ENCODE measurements at regions not wholly inside any gene's neighbourhood (a gene's known extent, or its start where the extent isn't known, plus 50 kb on each side); places are given as distances from the start of the nearest gene placed in this dataset.

DNA sequence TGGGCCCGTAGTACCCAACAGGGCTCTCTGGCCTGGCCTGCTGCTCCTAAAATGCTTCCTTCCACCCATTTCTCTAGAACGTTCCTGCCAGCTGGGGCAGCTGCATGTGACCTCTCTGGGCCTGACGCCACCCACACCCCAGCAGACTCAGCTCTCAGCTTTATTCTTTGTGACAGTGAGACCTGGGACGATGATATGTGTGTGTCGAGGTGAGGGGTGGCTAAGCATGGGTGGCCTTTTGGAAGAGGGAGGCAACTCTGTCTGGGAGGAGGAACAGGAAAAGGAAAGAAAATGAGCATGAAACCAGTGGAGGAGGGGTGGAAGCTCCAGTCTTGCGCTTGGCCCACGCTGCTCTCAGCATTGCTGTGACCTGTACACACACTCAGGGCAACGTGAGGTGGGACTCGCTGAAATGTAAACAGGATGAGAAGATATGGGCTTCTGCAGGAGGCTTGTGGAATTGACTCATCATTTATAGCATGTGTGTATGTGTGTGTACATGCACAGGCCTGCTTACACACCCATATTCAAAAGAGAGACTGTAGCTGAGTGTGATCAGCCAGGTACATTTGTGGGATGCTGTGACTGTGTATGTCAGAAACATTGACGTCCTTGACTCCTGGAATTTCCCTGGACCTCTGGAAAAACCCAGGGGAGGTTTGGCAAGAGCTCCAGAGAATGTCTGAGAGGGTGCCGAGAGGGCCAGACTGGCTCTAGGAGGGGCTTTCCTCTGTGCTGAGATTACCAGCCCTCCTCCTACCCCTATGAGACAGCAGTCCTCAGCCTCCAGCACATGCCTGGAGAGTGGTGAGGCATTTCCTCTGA, 137.9 kb downstream of the PJA1 start:
- H3K4me1 Mint-ChIP-seq = peaks cover 15% of the 10 kb centered on the region
- no peak overlapping the region for H3K4me3 Mint-ChIP-seq
- peak; percentile 44 for ATAC-seq
- H3K9me3 Mint-ChIP-seq = no peaks in the 10 kb centered on the region
- DNase-seq = no peak
- peak overlapping the region in 1 of 2 donors; percentile 25 for H3K27ac Mint-ChIP-seq
- no peaks in the 10 kb centered on the region for H3K27me3 Mint-ChIP-seq

DNA sequence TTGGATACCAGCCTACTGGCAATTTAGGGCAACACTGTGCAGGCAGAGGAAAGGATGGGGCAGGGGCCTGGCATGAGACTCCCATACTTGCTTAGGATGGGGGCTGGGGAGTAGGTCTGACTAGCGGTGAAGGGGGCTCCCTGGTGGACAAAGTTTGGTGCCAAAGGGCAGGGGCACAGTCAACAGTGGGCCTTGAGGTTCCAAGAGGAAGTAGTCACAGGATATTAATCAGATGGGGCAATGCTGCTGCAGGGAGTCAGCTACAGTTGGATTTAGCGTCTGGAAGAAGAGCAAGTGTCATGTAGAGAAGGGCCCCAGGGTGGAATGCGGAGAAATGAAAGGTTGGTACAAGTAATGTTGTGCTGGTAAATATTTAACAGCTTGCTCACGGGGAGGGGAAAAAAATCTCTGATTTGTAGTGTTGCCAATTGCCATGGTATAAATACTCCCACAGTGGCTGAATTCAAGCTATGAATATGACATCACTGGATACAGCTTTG, 139.4 kb downstream of the PJA1 start:
- DNase-seq = no peak
- ATAC-seq = no peak
- peaks cover 15% of the 10 kb centered on the region for H3K4me1 Mint-ChIP-seq
- H3K27ac Mint-ChIP-seq = peak overlapping the region in 1 of 2 donors; percentile 89
- H3K4me3 Mint-ChIP-seq = no peak overlapping the region
- H3K9me3 Mint-ChIP-seq = no peaks in the 10 kb centered on the region
- no peaks in the 10 kb centered on the region for H3K27me3 Mint-ChIP-seq

DNA sequence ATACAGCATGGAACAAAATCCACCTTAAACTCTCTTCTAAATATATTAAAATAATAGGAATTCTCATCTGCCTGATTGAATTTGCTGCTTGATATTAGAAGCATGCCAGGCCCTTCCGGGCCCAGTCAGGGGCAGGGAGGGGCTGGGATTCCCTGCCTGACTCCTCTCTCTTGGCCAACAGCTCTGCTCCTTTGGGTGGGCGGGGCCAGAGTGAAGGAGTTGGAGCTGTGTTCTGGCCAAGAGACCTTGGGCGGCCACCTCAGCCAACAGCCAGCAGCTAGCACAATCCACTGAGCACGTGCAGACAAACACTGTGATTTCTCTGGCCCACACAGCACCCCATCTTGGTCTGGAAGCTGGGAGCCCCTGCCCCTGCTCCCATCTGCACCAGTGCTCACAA, 140.3 kb downstream of the PJA1 start:
- H3K4me3 Mint-ChIP-seq = no peak overlapping the region
- no peak for DNase-seq
- H3K27ac Mint-ChIP-seq = peak overlapping the region in 1 of 2 donors; percentile 79
- no peaks in the 10 kb centered on the region for H3K9me3 Mint-ChIP-seq
- H3K27me3 Mint-ChIP-seq = no peaks in the 10 kb centered on the region
- no peak for ATAC-seq
- peaks cover 15% of the 10 kb centered on the region for H3K4me1 Mint-ChIP-seq

DNA sequence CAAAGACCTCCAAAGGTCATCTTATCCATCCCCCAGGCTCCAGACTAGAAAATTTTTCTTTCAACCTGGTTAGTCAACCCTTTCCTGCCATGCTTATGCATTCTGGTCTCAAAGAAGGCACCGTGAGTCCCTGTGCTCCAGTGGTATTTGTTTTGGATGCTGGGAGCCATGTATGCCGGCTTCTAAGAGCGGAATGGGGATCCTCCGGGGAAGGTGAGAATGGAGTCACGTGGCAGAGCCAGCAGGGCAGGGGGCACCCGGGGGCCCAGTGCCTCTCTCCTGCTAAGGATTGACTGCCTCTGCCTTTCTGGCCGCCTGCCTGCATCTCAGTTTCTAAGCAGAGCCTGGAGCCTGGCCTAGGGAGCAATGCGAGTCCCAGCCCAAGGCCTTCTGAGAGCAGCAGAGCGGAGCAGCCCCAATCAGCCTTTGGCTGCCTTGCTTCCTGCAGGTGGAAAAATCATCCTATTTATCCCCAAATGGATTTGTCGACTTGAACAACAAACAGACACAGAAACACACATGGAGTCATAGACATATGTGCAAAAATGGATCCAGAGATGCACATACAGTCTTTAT, 141.0 kb downstream of the PJA1 start:
- H3K4me3 Mint-ChIP-seq = no peak overlapping the region
- H3K27me3 Mint-ChIP-seq = no peaks in the 10 kb centered on the region
- H3K4me1 Mint-ChIP-seq = peaks cover 15% of the 10 kb centered on the region
- DNase-seq (no peak), ATAC-seq (no peak)
- H3K27ac Mint-ChIP-seq = no peak overlapping the region
- H3K9me3 Mint-ChIP-seq = no peaks in the 10 kb centered on the region

DNA sequence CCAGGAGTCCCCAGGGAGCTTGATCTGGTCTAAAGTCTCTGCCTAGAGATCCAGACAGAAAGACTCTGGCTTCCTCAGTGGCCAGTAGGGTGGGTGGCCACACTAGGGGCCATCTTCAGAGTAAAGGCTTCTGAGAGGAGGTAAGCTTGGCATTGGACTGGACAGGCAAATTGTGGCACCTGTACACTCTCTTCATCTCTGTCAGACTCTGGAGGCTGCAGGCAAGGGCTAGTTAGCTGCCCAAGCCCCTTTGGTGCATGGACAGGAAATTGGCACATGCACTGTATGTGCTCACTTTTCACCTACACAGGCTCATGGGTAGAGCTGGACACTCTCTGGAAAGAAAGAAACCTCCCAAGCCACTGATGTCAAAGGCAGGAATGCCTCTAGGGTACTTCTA, 142.8 kb downstream of the PJA1 start:
- Mint-ChIP-seq H3K9me3 (no peaks in the 10 kb centered on the region), H3K27ac (no peak overlapping the region), H3K4me1 (peaks cover 5% of the 10 kb centered on the region), H3K4me3 (no peak overlapping the region), H3K27me3 (no peaks in the 10 kb centered on the region)
- DNase-seq = no peak
- ATAC-seq = no peak

DNA sequence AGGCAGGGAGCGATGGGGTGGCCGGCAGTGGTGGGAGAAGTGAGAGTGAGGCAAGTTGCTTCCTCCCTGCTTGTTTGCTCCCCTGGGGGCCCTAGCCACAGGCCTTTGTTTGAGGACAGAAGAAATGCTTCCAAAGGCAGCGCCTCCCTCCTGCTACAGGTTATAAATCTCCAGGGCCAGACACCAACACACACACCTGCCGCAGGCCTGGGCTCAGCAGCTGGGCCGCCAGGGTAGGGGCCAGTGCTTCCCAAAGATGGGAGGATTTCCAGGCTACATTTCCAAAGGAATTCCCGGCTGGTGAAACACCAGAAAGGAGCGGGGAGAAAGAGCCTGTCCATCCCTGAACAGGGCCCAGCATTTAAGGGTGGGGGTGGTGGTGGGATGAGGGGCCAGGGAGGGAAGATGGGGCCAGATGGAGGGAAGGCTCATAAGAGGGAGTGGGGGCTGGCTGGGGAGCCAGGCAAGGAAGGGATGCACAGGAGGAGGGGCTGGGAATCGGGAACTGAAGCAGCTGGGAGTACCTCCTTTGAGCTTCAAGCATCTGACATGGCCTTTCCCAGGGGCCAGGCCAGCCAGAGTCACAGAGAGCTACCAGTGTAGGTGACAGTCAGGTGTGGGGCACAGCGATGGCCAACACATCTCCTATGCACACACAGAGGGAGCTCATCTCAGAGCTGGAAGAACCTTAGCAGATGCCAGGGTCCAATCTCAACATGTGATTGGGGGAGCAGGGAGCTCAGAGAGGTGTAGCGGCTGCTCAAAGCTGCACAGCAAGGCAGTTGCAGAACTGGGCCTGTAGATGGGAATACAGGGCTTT, 143.9 kb downstream of the PJA1 start:
- Mint-ChIP-seq H3K4me3 (no peak overlapping the region), H3K27ac (no peak overlapping the region), H3K9me3 (no peaks in the 10 kb centered on the region), H3K27me3 (no peaks in the 10 kb centered on the region), H3K4me1 (no peaks in the 10 kb centered on the region)
- no peak for DNase-seq
- ATAC-seq = no peak

DNA sequence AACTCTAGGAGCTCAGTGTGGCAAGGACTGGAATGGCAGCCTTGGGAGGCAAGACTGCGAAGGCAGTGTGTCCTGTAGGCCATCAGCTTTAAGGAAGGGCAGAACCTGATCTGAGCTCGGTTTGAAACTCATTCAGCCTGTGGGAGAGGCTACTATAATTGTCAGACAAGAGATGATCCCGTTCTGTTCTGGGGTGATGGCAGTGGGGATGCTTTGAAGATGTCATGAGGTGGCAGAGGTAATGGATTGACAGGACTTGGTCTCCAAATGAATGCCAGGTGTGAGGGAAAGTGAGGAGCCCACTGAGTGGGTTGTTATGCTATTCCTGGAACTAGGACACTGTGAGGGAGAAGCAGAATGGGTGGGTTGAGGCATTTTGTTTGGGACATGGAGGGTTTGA, 144.9 kb downstream of the PJA1 start:
- H3K4me1 Mint-ChIP-seq = no peaks in the 10 kb centered on the region
- H3K27me3 Mint-ChIP-seq = no peaks in the 10 kb centered on the region
- ATAC-seq (no peak), DNase-seq (no peak)
- H3K9me3 Mint-ChIP-seq = no peaks in the 10 kb centered on the region
- no peak overlapping the region for H3K27ac Mint-ChIP-seq
- H3K4me3 Mint-ChIP-seq = no peak overlapping the region

DNA sequence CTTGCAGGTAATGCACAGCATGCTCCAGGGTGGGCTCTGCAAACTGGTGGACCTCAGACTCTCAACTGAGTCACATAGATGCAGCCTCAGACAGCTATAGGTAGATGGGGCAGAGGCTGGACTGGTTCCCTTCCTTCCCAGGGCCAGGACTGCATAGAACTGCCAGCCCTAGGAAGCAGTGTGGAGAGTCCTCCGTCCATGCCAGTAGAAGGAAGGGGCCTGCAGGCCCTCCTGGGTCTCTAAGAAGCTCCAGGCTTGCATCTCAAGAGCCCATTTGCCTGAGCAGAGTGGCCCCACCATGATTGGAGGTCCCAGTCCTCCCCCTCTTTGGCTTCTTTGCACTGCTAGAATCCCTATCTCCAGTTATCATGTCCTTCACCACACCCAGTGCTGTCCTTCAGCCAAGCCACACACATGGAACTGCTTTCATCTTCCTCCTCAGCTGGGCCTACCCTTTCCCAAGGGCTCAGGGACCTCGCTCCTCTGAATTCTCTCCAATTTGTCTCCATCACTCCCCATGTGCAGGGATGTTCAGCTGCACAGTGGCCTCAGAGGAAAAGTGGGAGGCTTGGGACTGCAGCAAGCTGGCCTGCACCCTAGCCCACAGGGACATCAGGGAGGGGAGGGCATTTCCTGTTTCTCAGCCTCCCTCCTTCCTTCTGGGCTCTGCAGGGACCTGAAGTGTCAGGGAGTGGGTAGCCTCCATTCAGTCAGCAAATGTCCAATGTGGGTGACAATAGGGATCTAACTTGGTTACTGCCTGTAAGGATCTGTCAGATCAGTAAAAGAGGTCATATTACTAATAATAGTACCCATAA, 146.0 kb downstream of the PJA1 start:
- ATAC-seq (no peak), DNase-seq (no peak)
- H3K27me3 Mint-ChIP-seq = no peaks in the 10 kb centered on the region
- H3K27ac Mint-ChIP-seq = peak overlapping the region in 1 of 2 donors; percentile 77
- H3K9me3 Mint-ChIP-seq = no peaks in the 10 kb centered on the region
- no peaks in the 10 kb centered on the region for H3K4me1 Mint-ChIP-seq
- H3K4me3 Mint-ChIP-seq = no peak overlapping the region

DNA sequence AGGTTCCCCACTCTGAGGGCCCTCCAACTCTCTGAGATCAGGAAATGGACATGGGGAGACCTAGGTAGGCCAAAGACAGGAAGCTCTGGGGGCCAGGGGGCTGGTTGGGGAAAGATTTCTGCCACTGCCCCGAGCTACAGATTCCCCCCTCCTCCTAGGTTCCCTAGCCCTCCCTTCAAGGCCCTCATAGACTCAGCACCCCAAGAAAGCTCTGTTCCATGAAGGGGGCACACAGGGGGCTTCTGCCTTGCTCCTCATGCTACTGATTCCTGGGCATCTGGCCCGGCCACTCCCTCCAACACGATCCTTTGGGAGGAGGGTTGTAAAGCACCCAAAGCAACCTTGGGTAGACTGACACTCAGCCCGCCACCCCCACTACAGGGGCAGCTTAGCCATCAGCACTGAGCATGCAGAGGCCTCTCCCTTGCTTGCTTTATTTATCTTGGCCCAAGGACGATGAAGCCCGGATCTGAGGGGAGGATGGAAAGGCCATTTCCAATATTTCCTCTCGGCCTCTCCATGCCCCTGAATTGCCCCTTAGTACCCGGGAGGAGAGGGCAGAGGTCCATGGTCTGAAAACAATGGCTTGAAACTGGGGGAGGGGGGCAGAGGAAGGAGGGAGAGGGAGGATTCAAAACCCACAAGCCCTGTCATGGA, 146.7 kb downstream of the PJA1 start:
- Mint-ChIP-seq H3K27me3 (no peaks in the 10 kb centered on the region), H3K9me3 (no peaks in the 10 kb centered on the region), H3K27ac (no peak overlapping the region), H3K4me3 (no peak overlapping the region), H3K4me1 (no peaks in the 10 kb centered on the region)
- no peak for ATAC-seq
- DNase-seq = no peak

DNA sequence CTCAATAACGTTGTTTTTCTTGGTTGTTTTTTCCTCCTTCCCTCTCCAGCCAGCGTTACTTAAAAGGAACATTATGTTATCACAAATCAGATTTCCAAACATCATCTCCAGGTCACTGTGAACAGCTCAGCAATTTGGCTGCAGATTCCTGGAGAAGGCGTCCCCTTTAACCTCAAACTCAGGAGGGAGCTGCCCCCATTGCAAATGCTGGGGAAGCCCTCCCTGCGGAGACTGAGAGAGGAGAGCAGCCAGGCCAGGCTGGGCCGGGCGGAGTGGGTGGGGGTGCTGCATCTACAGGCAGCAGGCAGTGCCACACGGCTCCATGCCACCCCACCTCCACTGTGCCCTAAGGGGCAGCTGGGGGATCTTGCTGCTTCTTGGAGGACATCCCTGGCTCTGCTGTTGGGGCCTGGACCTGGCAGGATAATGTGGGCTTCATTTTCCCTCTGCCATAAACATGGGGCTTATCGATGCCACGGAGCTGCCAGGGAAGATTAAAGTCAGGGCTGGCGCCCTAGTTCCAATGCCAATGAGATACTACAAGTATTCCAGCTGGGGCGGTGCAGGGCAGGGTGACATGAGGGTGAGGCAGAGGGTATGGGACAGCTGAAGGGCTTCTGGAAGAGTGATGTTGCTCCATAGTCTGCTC, 148.8 kb downstream of the PJA1 start:
- Mint-ChIP-seq H3K27me3 (no peaks in the 10 kb centered on the region), H3K27ac (peak overlapping the region in 1 of 2 donors; percentile 40), H3K4me1 (no peaks in the 10 kb centered on the region), H3K4me3 (no peak overlapping the region), H3K9me3 (peaks cover 0 to 5% of the 10 kb centered on the region in 2 donors)
- ATAC-seq = no peak
- no peak for DNase-seq

DNA sequence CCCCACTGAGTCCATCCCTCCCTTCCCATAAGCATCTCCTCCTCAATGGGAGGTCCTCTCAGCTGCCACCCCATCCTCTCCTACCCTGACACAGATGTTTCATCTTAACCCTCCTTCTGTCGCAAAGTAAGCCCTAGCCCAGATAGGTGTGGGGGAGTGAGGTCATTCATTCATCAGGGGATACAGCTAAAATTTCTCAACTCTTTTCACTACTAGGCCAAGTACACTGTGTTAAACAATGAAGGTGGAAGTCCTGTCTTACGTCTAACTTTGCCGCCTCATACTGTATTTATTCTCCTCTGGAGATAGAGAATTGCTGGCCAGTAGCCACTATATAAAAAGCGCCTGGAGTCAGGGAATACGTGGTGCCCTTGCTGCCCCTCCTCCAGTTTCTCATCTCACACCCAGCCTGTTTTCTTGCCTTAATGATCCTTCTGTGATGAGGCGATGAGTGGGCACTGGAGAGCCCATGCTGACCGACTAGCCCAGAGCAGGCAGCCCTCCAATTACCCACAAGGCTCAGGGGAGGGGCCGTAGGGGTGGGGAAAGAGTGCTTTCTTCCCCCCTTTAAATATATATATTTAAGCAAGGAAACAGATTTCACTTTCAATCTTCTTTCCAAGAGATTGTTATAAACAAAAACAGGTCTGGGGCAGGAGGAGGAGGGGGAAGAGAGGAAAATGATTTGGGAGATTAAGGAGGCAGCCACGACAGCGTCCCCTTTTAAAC, 149.5 kb downstream of the PJA1 start:
- Mint-ChIP-seq H3K27me3 (no peaks in the 10 kb centered on the region), H3K4me3 (no peak overlapping the region), H3K27ac (no peak overlapping the region), H3K4me1 (no peaks in the 10 kb centered on the region), H3K9me3 (peaks cover 0 to 5% of the 10 kb centered on the region in 2 donors)
- ATAC-seq (no peak), DNase-seq (no peak)

DNA sequence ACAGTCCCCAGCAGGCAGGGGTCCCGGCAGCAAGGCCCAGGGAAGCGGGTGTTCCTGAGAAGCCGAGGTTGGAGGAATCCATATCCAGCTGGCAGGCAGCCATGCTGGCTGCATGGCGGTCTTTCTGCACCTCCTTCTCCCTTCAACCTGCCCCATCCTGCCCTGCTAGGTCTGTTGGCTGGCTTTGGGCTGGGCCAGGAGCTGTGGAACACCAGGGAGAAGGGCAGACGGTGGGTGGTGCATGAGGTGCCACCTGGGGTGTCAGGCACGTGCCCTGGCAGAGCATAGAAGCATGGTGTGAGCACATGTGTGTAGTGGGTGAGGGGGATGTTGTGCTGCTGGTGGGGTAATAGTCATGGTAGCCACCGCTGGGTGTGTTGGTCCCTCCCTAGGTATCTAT, 150.1 kb downstream of the PJA1 start:
- Mint-ChIP-seq H3K9me3 (peaks cover 0 to 5% of the 10 kb centered on the region in 2 donors), H3K4me1 (no peaks in the 10 kb centered on the region), H3K27me3 (no peaks in the 10 kb centered on the region), H3K27ac (no peak overlapping the region), H3K4me3 (no peak overlapping the region)
- no peak for ATAC-seq
- no peak for DNase-seq

DNA sequence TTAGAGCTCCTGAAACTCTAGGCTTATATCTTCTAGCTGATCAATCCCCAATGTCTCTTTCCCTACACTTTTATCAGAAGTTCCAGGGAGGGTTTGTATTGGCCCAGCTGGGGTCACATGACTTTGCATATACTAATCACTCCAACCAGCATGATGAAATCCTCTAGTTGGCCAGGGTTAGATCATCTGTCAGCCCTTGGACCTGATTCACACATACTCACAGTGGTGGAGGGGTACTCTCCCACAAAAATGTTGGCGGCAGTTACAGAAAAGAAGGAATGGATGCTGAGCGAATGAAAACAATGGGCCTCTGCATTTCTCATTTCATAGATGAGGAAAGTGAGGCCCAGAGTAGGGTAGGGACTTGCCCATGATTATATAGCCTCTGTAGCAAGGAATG, 151.1 kb downstream of the PJA1 start:
- ATAC-seq (no peak), DNase-seq (no peak)
- Mint-ChIP-seq H3K27ac (no peak overlapping the region), H3K4me1 (no peaks in the 10 kb centered on the region), H3K27me3 (no peaks in the 10 kb centered on the region), H3K9me3 (peaks cover 0 to 5% of the 10 kb centered on the region in 2 donors), H3K4me3 (no peak overlapping the region)

DNA sequence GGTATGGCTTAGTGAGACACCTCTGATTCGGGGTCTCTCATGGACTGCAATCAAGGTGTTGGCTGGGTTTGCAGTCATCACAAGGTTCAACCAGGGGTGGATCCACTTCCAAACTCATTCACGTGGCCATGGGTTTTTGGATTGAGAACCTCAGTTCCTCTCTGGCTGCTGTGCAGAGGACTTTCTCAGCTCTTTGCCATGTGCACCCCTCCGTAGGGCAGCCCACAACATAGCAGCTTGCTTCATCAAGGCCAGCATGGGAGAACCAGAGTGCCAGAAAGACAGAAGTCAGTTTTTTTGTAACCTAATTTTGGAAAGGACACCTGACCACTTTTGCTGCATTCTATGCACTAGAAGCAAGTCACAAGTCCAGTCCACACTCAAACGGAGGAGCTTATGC, 154.9 kb downstream of the PJA1 start:
- Mint-ChIP-seq H3K4me1 (no peaks in the 10 kb centered on the region), H3K27me3 (no peaks in the 10 kb centered on the region), H3K27ac (no peak overlapping the region), H3K9me3 (peaks cover 0 to 5% of the 10 kb centered on the region in 2 donors), H3K4me3 (no peak overlapping the region)
- no peak for ATAC-seq
- no peak for DNase-seq
